ENCODE measurements at regions not wholly inside any gene's neighbourhood (a gene's known extent, or its start where the extent isn't known, plus 50 kb on each side); places are given as distances from the start of the nearest gene placed in this dataset.

- DNase-seq: peak; percentile 42
Measured at GRCh38 chr5:174293006-174293405, 247.5 kb downstream of the NSG2 start.

GRCh38 chr5:174293481-174293880, 248.0 kb downstream of the NSG2 start:
- peak; percentile 33 for DNase-seq

GRCh38 chr5:174294891-174295620, 249.6 kb downstream of the NSG2 start:
- peak; percentile 37 for DNase-seq

- peak; percentile 12 for DNase-seq
Measured at GRCh38 chr5:174295702-174296436, 250.4 kb downstream of the NSG2 start.

GRCh38 chr5:174300118-174300940, 254.8 kb downstream of the NSG2 start:
- DNase-seq: peak; percentile 36

- DNase-seq: peak; percentile 69
Measured at GRCh38 chr5:174300941-174301761, 255.6 kb downstream of the NSG2 start.

GRCh38 chr5:174301848-174302625, 256.5 kb downstream of the NSG2 start:
- peak; percentile 26 for DNase-seq

- DNase-seq: peak; percentile 54
Measured at GRCh38 chr5:174303035-174303434, 257.5 kb downstream of the NSG2 start.

GRCh38 chr5:174303437-174304045, 258.0 kb downstream of the NSG2 start:
- peak; percentile 43 for DNase-seq

- peak; percentile 36 for DNase-seq
Measured at GRCh38 chr5:174305241-174305681, 259.8 kb downstream of the NSG2 start.

GRCh38 chr5:174306345-174307030, 261.0 kb downstream of the NSG2 start:
- DNase-seq: peak; percentile 90

GRCh38 chr5:174307031-174307408, 261.5 kb downstream of the NSG2 start:
- peak; percentile 55 for DNase-seq

GRCh38 chr5:174307656-174308271, 262.3 kb downstream of the NSG2 start:
- peak; percentile 45 for DNase-seq

GRCh38 chr5:174309131-174309795, 263.8 kb downstream of the NSG2 start:
- peak; percentile 23 for DNase-seq

- DNase-seq: peak; percentile 41
Measured at GRCh38 chr5:174310243-174310642, 264.7 kb downstream of the NSG2 start.

GRCh38 chr5:174310706-174311105, 265.2 kb downstream of the NSG2 start:
- peak; percentile 49 for DNase-seq

GRCh38 chr5:174311121-174311520, 265.6 kb downstream of the NSG2 start:
- no peak for DNase-seq

GRCh38 chr5:174311531-174312269, 266.2 kb downstream of the NSG2 start:
- DNase-seq: peak; percentile 88

- no peak for DNase-seq
Measured at GRCh38 chr5:174312270-174312617, 266.7 kb downstream of the NSG2 start.
